ENCODE measurements at regions not wholly inside any gene's neighbourhood (a gene's known extent, or its start where the extent isn't known, plus 50 kb on each side); places are given as distances from the start of the nearest gene placed in this dataset.

DNA sequence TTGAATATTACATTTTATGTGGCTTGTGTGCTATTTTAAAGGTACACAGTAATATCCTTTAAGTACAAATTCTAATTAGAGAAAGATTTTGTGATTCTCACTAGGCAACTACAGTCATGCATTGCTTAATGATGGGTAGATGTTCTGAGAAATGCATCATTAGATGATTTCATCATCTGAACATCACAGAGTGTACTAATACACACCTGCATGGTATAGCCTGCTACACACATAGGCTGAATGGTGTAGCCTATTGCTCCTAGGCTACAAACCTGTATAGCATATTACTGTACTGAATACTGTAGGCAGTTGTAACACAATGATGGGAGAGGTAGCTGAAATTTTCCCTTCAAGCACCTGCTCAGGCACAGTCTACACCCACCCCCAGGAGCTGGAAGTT, 217.4 kb upstream of the EOMES start:
- no peak for DNase-seq
- TF ChIP-seq POLR2A (IDR thresholded peaks at IDR 0.05; ENCODE audit: low read length) (no peak), GATA1 (IDR thresholded peaks at IDR 0.05; ENCODE audit: low read depth, low read length) (no peak)

DNA sequence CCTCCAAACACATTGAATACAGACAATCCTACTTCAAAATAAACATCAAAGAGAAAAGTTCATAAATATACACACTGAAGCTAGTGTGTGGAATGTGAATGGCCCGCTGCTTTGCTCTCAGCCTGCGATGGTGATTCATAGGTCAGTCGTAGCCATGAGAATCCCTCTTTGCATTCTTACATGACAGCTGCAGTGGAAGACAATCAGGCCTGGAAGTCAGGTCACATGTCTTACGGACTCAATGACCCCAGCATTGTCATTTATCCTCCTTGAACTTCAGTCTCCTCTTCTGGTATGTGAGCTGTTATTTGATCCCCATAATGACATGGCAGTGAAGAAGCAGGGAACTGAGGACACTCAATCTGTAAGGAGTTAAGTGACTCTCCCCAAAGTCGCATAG, 217.8 kb upstream of the EOMES start:
- DNase-seq, result no peak
- no peak for TF ChIP-seq POLR2A (IDR thresholded peaks at IDR 0.05; ENCODE audit: low read length)
- TF ChIP-seq GATA1 (IDR thresholded peaks at IDR 0.05; ENCODE audit: low read depth, low read length), result no peak

DNA sequence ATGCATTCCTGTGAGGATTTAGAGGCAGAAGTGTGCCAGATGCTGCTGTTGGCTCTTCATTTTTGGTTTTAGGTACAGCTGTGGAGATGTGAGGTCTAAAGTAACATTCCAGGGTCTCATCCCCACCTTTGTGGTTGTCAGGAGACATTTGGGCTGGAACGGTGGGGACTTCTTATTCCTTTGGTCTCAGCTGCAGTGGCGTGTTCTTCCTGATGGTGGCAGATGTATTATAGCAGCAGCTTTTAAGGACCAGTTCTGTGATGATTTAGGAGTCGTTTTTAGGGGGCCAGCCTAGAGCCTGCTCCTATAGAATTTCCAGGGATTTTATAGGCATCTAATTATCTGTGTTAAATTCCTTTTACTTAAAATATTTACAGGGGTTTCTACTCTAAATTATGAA, 221.0 kb upstream of the EOMES start:
- TF ChIP-seq GATA1 (IDR thresholded peaks at IDR 0.05; ENCODE audit: low read depth, low read length) (no peak), POLR2A (IDR thresholded peaks at IDR 0.05; ENCODE audit: low read length) (no peak)
- no peak for DNase-seq

DNA sequence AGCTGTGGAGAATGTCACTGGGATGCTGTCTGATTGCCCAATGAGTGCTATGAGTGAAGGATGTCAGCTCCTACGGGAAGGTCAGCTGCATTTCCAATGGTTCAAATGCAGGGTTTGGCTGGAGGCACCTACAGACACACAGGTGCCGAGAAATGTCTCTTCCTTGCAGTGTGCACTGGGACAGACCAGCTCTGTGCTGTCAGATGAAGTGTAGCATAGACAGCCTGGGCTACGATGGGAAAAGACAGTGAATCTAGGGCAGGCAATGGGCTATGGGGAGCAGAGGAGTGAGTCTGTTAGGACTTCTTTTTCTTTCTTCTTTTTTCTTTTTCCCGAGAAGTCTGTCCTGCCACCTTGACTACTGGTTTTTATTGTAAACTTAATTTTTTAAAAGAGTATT, 223.1 kb upstream of the EOMES start:
- no peak for DNase-seq
- TF ChIP-seq POLR2A (IDR thresholded peaks at IDR 0.05; ENCODE audit: low read length), result no peak
- no peak for TF ChIP-seq GATA1 (IDR thresholded peaks at IDR 0.05; ENCODE audit: low read depth, low read length)

DNA sequence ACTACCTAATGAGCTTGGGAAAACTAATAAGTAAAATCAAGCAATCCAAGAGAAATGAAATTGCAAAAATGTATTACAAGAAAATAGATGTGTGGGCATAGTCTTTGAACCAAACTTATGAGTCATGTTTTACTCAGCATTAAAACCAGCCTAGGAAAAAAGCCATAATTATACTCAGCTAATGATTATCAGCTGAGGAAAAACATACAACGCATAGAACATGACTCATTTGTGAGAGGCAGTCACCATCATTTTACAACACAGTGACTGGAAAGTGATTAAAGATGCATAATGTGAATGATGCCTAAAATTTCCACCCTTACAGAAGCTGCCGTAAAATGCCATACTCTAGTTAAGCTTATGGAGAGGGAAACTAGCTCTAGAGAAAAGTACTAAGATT, 238.0 kb upstream of the EOMES start:
- no peak for TF ChIP-seq GATA1 (IDR thresholded peaks at IDR 0.05; ENCODE audit: low read depth, low read length)
- TF ChIP-seq POLR2A (IDR thresholded peaks at IDR 0.05; ENCODE audit: low read length), result no peak
- DNase-seq, result no peak

DNA sequence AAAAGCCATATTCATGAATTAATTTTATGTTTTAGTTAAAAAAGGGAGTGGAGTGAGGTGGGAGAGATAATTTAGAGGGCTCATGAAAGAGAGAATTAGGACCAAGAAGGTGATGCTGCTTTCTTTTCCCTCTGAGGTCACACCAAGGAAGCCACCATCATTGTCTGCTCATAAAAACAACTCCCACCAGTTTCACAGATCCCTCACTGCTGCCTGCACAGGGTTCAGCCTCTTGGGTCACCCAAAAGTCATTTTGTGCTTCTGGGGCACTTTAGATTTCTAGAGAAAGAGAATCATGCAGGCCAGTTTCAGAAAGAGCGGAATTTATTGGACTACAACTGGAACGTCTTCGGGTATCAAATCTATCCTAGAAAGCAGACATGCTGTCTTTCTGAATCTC, 241.4 kb upstream of the EOMES start:
- no peak for DNase-seq
- no peak for TF ChIP-seq POLR2A (IDR thresholded peaks at IDR 0.05; ENCODE audit: low read length)

DNA sequence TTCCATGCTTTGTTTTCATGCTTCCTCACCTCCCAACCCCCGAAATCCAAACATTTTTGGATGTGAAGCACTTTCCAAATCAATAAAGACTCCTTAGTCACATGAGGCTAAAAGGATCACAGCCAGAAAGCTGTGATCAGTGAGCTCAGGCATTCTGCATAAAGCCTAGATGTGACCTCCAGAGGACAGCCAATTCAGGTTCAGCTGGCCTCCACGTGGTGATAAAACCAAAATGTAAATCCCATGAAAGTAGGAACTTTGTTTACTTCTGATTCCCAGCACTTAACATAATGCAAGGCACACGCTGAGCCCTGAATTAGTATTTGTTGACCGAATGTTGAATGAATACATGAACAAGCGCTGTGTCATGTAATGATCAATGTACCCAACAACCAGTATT, 249.5 kb upstream of the EOMES start:
- TF ChIP-seq GATA1 (IDR thresholded peaks at IDR 0.05; ENCODE audit: low read depth, low read length), result no peak
- TF ChIP-seq POLR2A (IDR thresholded peaks at IDR 0.05; ENCODE audit: low read length), result no peak

DNA sequence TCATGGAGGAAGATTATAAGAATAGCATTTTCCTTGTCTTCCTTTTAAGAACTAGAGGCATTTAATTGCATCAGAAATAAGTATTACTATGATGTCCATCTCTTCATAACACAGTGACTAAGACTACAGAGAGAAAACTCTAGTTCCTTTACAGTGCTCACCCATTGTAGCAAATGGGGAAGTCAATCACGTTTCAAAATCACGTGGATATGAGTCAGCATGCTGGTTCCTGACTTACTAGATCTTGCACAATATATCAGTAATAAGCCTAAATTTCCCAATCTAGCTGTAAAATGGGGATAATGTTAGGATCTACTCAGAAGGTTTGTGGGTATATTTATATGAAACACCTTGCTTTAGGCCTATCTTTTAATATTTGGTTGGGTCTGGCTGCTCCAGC, 254.8 kb upstream of the EOMES start:
- TF ChIP-seq POLR2A (IDR thresholded peaks at IDR 0.05; ENCODE audit: low read length), result no peak
- TF ChIP-seq GATA1 (IDR thresholded peaks at IDR 0.05; ENCODE audit: low read depth, low read length), result no peak
- peak in 1 of 2 experiments; percentile 14 for DNase-seq

More for the DNA sequence above, 249.5 kb upstream of the EOMES start:
- DNase-seq, result no peak

DNA sequence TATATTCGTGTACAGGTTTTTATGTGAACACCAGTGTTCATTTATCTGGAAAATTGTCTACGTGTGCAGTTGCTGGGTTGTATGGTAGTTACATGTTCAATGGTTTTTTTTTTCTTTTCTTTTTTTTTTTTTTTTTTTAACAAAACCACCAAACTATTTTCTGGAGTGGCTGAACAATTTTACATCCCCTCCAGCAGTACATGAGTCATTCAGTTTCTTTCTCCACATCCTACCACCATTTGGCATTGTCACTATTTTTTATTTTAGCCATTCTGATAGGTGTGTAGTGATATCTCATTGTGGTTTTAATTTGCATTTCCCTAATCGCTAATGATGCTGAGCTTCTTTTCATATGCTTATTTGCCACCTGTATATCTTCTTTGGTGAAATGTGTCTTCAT, 256.3 kb upstream of the EOMES start:
- TF ChIP-seq POLR2A (IDR thresholded peaks at IDR 0.05; ENCODE audit: low read length), result no peak
- TF ChIP-seq GATA1 (IDR thresholded peaks at IDR 0.05; ENCODE audit: low read depth, low read length), result no peak
- DNase-seq, result no peak

DNA sequence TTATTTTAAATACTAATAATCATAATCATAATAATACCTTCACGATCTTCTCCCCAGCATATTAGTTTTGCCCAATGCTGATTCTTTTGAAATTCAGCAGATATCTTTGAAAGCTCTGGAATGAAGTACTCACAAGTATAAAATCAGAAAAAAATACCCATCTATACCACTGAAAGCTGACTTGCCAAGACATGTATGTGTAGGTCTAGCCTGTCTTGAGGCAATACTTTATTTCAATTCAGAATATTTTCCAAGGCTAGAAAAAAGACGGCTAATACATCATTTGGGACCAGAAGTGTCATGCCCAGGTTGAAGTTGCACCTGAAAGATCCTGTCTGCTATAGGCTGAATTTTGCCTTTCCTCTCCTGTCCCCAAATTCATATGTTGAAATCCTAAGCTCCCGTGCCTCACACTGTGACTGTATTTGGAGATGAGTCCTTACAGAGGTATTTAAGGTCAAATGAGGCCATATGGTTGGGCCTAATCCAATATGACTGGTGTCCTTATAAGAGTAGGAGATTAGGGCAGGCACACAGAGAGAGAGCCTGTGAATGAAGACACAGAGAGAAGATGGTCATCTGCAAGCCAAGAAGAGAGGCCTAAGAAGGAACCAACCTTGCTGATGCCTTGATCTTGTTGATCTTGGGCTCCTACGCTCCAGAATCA, 255.9 kb upstream of the CMC1 start:
- no peak for DNase-seq
- TF ChIP-seq POLR2A (IDR thresholded peaks at IDR 0.05; ENCODE audit: low read length) (no peak), GATA1 (IDR thresholded peaks at IDR 0.05; ENCODE audit: low read depth, low read length) (no peak)

DNA sequence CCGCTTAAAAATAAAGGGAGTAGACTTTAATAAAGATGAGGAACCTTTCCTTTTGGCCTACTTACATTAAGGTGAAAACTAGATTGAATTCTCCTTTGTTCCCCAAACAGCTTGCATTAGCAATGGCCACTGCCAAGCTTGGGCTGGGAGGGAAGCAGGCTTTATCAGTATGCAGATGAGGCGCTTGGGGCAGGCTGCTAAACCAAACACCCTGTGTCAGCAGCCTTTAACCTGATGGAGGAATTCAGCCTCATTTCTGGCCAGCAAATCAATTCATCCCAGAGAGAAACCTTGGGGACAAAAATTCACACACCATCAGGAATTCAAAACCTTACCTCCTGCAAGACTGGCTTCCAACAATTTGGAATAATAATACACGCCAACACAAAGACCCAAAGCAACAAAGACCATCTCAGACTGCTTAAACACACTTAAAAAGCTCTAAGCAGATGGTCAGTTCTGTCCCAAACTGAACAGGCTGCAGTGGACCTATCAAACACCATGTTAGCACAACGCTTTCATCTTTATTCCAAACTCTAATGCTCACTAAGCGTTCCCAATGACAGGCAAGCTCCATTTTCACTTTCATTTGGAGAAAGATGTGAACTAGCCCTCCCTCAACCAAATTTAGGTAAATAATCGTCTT, 255.1 kb upstream of the CMC1 start:
- no peak for DNase-seq
- TF ChIP-seq POLR2A (IDR thresholded peaks at IDR 0.05; ENCODE audit: low read length) (no peak), GATA1 (IDR thresholded peaks at IDR 0.05; ENCODE audit: low read depth, low read length) (no peak)

DNA sequence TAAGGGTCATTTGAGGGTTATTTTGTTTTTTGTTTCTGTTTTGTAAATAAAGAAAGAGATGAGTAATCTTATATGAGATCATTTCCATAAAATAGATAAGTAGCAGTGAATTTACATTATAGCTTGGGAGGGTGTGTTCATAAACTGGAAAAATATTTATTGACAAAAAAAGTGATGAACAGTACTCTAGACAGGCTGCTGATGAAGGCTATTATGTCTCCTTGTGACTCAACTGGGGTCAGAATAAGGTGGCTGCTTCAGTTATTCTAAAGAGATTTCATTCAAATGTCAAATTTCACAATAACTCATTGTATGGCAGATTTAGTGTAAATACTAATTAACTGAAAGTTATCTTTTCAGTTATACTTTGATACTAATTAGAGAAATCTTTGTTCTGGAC, 251.1 kb upstream of the CMC1 start:
- no peak for DNase-seq
- TF ChIP-seq GATA1 (IDR thresholded peaks at IDR 0.05; ENCODE audit: low read depth, low read length) (no peak), POLR2A (IDR thresholded peaks at IDR 0.05; ENCODE audit: low read length) (no peak)

DNA sequence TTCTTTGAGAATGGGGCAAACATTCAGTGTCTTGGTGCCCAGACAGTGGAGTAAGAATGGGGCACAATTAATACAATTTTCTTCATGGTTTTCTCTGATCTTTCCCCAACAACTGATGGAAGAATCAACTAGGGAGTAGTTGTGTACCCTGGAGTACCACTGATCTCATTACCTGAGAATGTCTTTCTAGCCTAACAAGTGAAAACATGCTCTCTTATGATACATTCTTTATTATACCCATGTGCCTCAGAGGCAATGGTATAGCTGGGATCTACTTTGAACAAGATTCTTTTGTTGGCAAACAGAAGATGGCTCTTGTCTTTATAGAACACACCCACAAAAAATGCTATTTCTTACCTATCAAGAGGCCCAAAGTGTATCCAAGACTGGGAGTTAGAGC, 250.6 kb upstream of the CMC1 start:
- no peak for TF ChIP-seq GATA1 (IDR thresholded peaks at IDR 0.05; ENCODE audit: low read depth, low read length)
- no peak for TF ChIP-seq POLR2A (IDR thresholded peaks at IDR 0.05; ENCODE audit: low read length)

DNA sequence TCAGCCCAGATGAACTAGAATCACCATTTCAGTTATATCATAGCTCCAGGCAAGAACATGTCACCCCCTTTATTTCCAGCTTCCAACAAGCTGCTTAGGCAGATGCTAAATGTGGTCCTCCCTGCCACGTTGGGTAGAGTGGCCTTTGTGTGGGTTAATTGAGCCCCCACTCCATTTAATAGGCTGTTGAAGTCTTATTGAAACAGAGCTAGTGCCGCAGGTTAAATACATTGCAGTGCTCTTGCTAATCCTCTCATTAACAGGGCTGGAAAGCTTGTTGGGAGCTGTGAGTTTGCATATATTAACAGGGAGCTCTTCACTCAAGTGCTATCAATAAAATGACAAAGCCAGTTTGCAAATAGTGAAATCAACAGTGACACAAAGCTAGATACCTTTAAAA, 248.4 kb upstream of the CMC1 start:
- no peak for DNase-seq
- TF ChIP-seq GATA1 (IDR thresholded peaks at IDR 0.05; ENCODE audit: low read depth, low read length) (no peak), POLR2A (IDR thresholded peaks at IDR 0.05; ENCODE audit: low read length) (no peak)

More for the DNA sequence above, 250.6 kb upstream of the CMC1 start:
- no peak for DNase-seq

DNA sequence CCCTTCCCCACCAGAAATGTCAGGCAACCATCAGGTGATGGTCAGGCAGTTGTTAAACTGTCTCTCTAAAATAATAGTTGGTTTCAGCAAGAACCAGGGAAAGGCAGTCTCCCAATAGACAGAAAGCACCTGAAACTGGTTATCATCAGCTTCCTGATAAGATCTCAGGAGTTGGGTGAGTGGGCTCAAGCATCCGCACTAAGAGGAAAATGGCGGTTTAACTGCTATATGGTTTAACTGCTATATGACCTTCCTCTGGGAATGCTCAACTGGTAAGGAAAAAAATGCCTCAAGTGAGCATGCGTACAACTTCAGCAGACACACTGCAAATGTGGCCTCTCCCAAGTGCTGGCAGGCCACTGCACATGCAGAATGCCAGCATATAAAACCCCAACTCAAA, 240.8 kb upstream of the CMC1 start:
- no peak for DNase-seq
- TF ChIP-seq GATA1 (IDR thresholded peaks at IDR 0.05; ENCODE audit: low read depth, low read length) (no peak), POLR2A (IDR thresholded peaks at IDR 0.05; ENCODE audit: low read length) (no peak)
